Muscle of arm (tissue), 1 donor: ENCODE measurements at regions not wholly inside any gene's neighbourhood (a gene's known extent, or its start where the extent isn't known, plus 50 kb on each side); places are given as distances from the start of the nearest gene placed in this dataset.

Experiments
- DNase-seq: peaks from one replicate; pipeline ENCODE4 v3.0.0-alpha.2; 2013

DNA sequence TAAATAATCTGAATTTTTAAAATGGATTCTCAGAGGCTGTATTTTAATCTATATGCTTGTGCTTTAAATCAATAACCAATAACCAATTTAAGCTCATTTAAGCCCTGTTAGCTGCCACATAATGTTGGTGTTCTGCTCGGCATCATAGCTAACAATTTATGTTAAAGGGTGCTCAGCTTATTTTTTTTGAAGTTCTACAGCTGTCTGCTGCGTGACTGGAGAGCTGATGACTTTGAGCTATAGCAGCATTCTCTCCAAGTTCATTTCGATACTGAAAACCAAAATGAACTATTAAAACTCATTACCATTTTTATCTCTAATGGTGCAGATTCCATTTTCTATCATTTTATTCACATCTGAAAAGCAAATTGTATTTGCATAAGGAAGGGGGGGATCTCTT is 357.8 kb downstream of the AJAP1 start:
- no peak for DNase-seq

DNA sequence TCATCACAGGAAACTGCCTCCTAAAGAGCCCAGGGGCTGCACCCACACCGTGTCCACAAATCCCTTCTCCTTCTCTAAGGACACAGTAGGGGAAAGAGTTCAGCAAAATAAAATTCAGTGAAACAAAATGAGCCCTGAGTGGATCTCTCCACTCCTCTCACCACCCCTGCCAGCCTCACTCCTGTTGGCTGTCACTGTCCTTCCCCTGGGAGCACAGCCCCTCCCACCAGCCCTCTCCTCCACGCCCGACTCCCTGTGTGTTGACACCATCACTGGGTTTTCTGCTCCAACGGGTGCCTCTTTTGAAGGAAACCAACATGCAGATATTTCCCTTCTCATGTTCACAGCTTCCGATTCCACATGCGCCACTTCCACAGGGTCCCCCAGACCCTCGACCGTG is 356.2 kb downstream of the AJAP1 start:
- no peak for DNase-seq

DNA sequence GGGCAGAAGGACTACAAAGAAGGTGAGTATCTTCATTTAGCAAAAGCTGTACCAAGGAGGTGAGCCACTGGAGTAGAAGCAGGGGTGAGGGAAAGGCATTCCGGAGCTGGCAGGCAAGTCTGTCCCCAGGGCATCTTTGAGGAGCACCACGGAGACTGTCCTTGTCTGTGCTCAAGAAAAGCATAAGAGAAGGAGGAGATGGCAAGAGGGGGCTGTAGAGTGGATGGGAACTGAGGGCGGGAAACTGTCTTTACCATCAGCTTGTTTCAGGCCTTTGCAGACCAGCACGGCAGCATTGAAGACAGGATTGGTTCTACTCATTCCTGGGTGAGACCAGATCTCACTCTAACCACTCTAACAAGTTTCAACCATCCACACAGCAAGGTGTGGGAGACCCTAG is 355.8 kb downstream of the AJAP1 start:
- DNase-seq = no peak

DNA sequence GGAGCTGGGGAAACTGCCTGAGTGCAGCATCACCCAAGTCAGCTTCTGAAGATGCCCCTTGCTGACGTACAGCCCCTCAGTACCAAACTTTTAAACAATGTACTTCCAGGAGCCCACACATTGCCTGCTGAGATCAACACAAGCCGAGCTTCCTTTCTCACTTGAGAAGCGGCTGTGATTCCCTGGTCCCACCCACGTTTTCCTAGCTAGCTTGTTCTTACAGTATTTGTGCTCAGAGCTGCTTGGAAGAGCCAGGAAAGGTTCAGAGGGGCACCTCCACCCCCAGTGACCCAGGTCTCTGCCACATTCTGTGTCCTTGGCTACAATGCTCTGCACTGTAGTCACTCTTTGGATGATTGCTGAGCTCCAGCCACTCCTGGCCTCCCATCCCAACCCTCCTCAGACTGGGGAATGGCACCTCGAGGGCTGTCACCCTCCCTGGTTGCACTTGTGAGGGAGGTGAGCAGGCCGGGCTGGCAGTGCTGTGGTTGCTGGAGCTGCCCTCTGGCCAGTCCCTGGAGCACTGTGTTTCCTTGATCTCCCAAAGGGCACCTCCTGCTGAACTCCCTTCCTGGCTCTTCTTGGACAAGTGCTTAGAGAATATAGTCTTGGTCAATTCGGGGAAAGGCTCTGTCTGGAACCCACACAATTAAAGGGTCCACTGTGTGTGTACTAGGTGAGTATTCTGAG is 355.1 kb downstream of the AJAP1 start:
- no peak for DNase-seq

DNA sequence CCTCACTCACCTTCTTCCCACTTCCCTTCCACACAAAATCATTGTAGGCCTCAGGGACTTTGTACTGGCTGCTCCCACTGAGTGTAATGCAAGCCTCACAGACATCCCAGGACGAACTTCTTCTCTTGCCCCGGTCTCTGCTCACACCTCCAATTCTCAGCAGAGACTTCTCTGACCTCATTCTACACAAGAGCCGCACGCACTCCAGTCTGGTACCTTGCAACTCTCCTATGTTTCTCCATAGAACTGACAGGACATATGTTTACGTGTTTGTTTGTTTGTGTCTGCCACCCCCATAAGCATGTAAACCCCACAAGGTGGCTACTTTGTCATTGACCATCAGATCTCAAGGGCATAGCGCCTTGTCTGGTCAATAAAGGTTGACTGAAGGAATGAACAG is 350.8 kb downstream of the AJAP1 start:
- no peak for DNase-seq

DNA sequence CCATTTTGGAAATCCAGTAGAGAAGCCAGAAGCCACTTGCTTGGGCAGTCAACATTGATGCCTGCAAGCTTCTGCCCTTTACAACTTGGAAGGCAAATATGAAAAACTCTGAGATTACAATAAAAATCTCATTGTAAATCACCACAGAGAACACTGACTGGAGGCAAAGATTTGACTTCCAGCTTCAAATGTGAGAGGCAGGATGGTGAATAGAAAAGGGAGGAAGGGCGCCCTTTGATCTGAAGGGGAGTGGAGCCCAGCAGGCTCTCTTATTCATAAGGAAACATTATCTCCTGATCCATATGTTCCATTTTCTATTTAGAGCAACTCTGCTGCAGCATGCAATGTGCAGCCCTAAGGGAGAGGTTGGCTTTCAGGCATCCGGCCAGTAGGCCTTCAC is 348.3 kb downstream of the AJAP1 start:
- DNase-seq = no peak

DNA sequence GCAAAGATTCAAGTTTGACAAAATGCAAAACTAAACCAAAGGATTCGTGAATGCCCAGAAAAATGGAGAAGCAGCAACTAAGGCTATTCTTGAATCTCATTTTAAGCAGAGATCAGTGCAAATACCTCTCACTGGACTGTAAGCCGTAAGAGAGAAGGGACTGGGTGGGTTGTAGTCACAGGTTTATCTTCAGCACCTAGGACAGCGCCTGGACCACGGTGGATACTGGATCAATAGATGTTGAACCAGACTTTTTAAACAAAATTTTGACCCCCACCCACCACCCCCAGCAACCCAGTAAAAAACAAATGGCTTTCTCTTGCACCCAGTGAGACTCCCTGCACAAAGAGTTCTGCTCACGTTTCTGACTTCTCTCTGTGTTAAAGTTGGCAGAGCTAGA is 347.1 kb downstream of the AJAP1 start:
- DNase-seq = peak; percentile 1

DNA sequence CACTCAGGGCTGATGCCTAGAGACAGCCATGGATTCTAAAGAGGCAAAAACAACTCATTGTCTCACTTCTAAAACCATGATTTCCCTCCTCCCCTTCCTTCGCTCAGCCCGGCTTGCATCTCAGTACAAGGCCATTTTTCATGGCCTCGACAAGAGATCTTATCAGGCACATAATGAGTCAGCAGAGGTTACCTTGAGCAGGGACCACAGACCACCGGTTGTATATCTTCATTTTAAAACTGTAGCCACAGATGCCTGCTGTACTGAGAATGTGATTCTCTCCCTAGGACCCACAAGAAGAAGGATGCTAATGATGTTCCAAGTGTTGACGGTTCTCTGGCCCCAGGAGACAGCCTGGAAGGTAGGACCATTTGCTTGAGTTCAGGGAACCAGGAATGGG is 331.9 kb downstream of the AJAP1 start:
- no peak for DNase-seq

DNA sequence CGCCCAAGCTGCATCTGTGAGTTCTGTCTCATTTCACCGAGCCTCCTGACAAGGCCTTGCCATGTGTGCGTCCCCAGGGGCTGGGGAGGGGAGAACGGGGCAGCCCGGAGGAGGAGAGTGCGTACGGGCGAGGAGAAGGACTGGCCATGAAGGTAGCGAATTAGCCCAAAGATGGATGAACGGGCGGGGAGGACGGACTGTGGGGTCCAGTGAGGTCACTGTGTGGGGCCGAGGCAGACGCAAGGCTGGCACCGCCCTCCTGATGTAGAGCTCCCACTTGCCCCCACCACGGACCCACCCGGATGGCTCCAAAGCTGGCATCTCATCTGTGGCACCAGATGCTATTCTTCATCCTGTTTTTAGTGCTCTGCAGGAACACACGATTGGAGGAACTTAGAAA is 330.4 kb downstream of the AJAP1 start:
- DNase-seq = no peak

DNA sequence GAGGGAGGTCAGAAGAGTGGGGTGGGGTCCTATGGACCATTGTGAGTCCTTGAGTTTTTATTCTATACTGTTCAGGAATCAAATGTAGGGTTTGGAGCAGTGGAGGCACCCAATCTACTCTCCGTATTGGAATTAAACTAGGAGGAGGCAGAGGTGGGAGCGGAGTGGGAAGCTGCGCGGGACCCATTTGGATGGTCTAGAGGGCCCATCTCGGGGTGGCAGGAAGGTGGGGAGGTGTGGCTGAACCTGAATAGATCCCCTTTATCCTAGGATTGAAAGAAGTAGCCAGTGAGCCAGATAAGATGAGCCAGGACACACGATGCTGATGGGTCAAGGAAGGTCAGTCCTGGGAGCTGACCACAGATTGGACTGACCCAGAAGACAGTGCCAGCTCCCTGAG is 325.8 kb downstream of the AJAP1 start:
- no peak for DNase-seq

DNA sequence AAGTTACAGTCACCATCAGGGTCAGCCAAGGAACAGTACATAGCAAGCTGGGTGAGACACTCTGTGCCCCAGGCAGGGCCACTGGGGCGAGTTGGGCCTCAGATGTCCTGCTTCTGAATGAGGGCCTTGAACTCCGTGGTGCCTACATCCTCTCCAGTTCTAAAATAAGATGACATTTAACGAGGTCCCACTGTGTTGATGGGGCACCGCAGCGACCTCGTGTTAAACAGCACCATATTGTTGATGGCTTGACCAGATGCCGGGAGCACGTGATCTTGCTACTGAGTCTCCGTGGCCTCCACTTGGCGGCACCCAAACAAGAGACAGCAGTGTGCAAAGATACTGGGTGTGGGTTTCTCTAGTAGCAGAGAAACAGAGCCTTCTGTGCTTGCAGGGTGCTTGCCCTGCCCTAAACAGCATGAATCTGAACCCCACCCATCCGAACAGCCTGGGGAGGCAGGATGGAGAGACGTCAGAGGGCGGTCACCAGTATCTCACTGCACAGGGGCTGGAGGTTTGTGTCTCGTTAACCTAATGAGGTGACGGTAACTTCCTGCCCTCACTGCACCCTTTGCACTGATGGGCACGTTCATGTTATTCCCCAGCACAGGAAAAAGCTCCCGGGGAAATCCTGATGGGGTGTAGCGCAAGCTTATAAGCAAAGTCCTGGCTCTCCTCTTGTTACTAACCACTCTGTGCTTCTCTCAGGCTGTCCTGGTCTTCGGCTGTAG is 324.4 kb downstream of the AJAP1 start:
- no peak for DNase-seq

DNA sequence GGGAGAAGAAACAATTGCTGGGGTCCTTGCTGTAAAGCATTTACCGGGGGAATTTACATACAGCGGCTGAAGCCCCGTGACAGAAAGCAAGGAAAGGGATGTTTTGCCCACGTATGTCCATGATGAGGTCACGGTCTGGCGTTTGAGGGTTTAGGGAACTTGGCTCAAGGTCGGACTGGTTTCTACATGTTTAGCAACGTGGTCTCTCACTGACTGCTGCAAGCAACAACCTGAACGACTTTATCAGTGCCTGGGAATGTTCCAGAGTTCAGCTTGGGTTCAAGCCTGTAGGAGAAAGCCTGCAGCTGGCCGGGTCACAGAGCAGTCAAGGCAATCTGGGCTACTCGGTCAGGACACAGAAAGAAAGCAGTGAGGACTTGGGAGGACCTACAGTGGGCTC is 323.3 kb downstream of the AJAP1 start:
- no peak for DNase-seq

DNA sequence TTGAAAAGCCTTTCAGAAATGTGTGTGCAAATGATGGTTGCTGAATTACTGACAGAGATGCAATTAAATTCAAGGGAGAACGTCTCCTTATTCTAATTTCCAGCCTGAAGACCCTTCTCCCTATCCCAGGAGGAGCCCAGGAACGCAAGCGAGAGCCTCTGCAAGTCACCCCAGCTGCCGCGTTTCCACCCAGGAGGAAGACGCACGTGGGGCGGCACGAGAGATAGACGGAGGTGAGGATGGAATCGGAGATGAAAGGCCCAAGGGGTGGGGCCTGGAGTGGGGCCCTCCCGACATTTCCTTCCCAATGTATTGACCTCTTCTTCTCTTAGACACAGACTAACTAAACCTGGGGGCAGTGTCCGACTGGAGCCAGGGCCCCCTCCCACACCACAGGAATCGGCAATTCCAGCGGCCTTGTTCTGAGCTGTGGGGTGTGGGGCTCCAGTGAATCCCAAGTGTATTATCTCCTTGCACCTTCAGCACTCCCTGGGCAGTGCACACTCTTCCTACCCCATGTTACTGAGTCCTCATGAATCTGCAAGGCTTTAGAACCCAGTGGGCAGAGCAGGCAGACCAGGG is 322.5 kb downstream of the AJAP1 start:
- DNase-seq = no peak

DNA sequence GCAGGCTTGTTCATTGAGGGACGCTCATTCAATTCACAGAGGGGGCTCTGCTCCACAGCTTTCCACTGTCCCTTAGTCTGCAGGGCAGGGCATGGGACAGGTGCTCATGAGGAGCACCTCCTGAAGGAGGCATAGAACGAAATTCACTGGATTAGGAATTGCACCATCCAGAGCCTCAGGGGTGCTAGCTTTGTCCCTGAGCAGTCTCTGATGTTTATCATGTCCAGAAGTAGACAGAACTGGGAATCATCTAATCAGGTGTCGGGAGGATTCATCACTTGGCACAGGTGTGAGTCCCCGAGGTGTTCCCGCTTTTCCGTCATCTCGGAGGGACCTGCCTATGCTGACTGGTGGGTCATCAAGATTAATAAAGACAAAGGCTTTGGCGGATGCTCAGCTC is 321.4 kb downstream of the AJAP1 start:
- no peak for DNase-seq

DNA sequence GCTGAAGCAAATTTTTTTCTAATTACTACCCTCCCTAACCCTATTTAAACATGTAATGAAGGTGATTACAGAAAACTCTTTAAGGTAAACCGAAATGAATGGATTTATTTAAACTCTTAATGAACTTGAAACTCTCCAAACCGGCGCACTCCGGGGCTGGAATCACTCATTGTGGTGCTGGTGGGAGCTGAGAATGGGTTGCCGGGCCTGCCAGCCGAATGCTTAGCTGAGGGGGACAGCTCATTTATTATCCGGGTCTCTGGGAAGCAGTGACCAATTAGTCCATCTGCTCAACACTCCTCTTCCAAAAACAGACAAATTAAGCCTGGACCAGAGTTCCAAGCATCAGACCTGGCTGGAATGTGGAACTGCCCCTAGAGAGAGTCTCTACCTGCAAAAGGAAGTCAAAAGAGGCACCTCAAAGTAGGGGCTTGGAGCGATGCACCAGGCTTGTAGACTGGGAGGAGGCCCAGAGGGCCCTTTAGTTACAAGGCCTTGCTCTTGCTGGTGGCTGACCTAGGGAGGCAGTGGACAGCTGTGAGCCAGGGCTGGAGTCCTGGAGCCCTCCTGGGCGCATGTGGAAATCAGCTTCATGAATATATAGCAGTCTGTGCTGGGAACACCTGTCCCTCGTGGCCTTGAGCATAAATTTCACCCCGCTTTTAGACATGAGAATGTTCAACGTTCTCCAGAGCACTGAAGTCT is 320.7 kb downstream of the AJAP1 start:
- DNase-seq = no peak

DNA sequence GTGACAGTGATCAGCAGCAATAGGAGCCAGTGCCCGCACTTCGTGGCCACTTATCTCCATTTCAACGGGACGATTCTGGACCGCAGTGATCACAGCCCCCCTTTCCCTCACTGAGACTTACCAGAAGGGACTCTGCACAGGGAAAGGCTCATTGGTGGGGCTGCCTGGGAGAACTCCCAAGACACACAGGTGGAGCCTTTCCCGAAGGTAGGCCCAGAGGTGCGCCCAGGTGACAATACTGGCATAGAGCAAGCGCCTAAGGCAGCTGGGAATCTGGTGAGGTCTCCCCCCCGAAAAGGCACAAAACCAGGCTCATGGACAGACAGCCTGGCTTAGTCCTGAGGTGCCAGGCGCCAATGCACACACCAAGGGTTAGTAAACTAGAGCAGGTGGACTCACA is 318.9 kb downstream of the AJAP1 start:
- no peak for DNase-seq

DNA sequence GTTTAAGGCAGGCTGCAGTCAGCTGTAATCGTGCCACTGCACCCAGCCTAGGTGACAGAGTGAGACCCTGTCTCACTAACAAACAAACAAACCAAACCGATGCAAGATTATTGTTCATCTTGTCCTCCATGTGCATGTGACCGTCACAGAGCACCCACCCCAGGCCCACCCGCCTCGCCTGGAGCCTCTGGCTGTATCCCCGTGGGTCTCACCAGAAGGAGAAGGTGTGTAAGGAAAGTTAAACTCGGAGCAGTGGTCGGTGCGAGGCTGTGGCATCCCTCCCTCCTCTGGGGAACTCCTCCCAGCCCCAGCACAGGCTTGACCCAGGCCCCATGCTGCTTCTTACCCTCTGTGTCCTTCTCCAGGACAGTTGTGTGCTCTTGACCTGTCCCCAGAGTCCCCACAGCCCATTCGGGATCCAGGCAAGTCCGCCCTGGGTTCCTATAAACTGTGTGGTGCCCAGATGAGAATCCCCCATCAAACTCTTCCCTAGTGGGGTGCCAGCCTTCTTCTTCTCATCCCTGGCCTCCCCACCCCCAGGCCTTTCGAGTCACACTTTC is 318.4 kb downstream of the AJAP1 start:
- no peak for DNase-seq

DNA sequence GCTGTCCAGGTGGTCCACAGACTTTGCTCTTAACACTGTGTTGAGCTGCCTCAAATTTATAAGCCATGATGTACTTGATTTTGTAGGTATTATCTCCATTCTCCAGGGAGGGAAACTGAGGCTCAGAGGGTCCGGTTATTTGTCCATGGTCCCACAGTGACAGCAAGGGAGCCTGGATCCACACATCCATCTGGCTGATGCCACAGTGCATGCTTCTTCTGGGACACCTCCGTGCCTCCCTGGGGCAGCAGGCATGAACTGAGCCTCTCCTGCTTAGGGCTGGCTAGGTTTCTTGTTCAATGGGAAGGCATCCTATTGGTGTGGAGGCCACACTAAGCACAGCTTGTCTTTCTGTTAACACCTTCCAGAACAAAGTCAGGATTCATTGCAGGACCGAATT is 317.3 kb downstream of the AJAP1 start:
- DNase-seq = no peak

DNA sequence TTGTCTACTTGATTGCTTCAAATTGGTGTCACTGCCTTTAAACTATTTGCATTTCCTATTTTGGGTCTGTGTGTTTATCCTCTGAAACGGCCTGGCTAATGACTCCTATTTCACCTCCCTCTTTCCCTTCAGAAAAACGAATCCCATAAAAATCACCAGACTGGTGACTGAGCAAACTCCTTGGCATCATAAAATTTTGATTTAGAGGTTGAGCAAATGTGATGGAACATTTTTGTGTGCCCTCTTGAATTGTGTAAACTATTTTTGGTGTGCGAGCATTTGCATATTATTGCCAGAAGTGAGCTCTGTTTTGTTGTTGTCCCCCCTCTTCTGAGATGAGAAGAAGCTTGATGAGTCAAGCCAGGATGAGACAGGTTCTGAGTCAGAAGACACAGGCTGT is 316.1 kb downstream of the AJAP1 start:
- DNase-seq = no peak

DNA sequence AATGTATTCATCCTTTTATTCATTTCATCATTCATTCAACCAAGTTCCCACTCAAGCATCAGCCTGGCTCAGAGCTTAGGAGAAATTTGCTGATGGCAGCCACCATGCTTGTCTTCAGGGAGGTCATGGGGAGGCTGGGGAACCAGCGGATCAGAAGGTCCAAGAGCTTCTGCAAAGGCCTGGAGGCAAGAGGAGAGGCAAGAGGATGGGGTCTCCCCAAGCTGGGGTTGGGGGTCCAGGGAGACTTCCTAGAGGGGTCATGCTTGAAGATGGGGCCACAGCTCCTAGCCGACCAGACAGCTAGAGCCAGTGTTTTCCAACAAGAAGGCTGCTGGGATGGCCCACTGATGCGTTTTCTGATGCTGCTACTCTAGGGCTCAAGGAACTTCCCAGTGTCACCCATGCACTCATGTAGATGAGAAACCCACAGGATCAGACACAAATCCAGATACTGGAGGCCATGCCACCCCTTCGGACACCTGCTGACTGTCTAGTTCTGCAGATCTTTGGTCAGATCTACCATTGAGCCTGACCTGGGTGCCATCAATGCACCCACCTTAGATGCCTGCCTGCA is 315.2 kb downstream of the AJAP1 start:
- DNase-seq = no peak

DNA sequence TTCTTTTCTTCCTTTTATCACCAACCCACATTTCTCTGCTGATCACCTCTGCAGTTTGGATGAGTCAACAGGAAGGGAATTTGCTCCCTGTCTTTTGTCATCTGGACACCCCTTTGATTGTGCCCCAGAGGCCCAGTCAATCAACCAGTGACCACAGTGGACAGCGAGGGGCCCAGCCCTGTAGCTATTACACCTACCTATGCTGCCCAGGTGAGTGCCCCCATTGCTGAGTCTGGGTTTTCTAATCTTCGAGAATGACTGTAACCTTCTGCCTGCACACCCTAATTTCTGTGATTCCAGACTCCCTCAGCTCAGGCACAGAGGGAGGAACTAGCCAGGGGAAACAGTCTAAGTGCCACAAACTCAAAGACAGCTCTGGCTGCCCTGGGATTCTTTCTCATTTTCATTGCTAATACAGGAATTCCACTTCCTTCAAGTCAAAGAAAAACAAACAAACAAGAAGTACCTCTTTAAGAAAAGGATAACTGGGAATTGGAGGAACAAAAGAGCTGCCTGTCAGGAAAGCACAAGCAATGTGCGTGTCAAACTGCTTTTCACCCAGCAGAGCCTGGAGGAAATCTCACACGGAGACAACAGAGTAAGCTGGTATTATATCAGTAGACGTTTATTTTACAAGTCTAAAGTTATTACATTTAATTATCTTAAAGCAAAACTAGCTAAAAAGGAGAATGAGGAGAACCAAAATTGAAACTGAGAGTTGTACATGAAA is 311.1 kb downstream of the AJAP1 start:
- DNase-seq = no peak
